Liver (tissue), 3 donors: ENCODE measurements at regions not wholly inside any gene's neighbourhood (a gene's known extent, or its start where the extent isn't known, plus 50 kb on each side); places are given as distances from the start of the nearest gene placed in this dataset.

Experiments used
- MAX ChIP-seq: IDR thresholded peaks from 2 replicates; pipeline ENCODE4 v1.6.1; 2016; ENCODE audit warnings: antibody characterized with exemption
- REST ChIP-seq: IDR thresholded peaks from 2 replicates; pipeline ENCODE4 v1.6.1; 2016; ENCODE audit warnings: antibody characterized with exemption, mild to moderate bottlenecking
- SP1 ChIP-seq: IDR thresholded peaks from 2 replicates; pipeline ENCODE4 v1.6.1; 2018; ENCODE audit warnings: antibody characterized with exemption, mild to moderate bottlenecking
- TF ChIP-seq, protein P1 (sequence below): fragments of 150-350 bp; IDR thresholded peaks from 2 replicates; pipeline ENCODE4 v1.5.1; 2017; ENCODE audit warnings: improper control_type of control experiment, low read depth, low read length; ENCODE audit not compliant: missing input control
- donor health status: healthy.
- donor health status: healthy.

DNA sequence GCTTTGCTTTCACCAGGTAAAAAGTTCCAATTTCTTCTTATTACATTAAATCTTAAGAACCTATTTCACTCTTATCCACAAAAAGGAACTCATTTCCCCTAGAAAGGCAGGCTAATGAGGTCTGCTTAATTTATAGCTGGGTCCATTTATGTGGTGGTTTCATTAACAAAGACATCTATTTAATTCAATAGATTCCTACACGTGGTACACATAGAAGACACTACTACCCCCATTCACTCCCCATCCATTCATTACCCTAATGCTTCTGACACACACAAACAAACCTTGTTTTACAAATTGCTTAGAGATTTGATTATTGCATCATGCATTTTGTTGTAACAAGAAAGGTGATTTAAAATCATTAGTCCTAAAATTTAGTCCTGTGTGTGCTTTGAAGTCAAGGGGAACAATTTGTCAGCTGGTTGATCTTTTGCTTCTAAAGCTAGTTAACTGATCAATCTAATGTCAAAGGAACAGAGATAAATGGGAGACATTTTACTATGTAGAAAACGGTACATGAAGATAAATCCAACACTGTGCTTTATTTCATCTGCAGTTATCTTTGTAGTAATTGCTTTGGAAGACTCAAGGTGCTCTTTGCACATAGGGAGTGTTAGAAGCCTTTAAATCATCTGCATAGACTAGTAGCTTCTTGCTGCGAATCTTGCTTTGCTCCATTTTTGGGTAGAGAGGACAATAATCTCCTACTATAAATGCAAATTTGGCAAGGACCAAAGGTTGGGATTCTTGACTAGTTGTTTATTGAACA is 379.2 kb downstream of the CDH11 start:
- TF ChIP-seq SP1 (no peak), REST (no peak), MAX (no peak)
- TF ChIP-seq, protein P1, sequence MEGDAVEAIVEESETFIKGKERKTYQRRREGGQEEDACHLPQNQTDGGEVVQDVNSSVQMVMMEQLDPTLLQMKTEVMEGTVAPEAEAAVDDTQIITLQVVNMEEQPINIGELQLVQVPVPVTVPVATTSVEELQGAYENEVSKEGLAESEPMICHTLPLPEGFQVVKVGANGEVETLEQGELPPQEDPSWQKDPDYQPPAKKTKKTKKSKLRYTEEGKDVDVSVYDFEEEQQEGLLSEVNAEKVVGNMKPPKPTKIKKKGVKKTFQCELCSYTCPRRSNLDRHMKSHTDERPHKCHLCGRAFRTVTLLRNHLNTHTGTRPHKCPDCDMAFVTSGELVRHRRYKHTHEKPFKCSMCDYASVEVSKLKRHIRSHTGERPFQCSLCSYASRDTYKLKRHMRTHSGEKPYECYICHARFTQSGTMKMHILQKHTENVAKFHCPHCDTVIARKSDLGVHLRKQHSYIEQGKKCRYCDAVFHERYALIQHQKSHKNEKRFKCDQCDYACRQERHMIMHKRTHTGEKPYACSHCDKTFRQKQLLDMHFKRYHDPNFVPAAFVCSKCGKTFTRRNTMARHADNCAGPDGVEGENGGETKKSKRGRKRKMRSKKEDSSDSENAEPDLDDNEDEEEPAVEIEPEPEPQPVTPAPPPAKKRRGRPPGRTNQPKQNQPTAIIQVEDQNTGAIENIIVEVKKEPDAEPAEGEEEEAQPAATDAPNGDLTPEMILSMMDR = no peak
